Gastroesophageal sphincter (tissue), 3 donors: ENCODE measurements at regions not wholly inside any gene's neighbourhood (a gene's known extent, or its start where the extent isn't known, plus 50 kb on each side); places are given as distances from the start of the nearest gene placed in this dataset.

Experiments used
- EP300 ChIP-seq: sonication (generic); formaldehyde crosslinking; IDR thresholded peaks from one replicate; pipeline ENCODE4 v1.6.1; 2017; ENCODE audit warnings: antibody characterized with exemption, mild to moderate bottlenecking
- TF ChIP-seq, protein P1 (sequence below), 4 experiments: fragments of 200-600 bp in 2 of 4; fragments of 450-650 bp in 2 of 4; sonication (generic) in 1 of 4; IDR thresholded peaks; one replicate each; pipeline ENCODE4 v1.5.1; 2017 to 2019; ENCODE audit warnings: antibody characterized with exemption in 4 of 4, mild to moderate bottlenecking in 2 of 4, moderate library complexity in 2 of 4

DNA sequence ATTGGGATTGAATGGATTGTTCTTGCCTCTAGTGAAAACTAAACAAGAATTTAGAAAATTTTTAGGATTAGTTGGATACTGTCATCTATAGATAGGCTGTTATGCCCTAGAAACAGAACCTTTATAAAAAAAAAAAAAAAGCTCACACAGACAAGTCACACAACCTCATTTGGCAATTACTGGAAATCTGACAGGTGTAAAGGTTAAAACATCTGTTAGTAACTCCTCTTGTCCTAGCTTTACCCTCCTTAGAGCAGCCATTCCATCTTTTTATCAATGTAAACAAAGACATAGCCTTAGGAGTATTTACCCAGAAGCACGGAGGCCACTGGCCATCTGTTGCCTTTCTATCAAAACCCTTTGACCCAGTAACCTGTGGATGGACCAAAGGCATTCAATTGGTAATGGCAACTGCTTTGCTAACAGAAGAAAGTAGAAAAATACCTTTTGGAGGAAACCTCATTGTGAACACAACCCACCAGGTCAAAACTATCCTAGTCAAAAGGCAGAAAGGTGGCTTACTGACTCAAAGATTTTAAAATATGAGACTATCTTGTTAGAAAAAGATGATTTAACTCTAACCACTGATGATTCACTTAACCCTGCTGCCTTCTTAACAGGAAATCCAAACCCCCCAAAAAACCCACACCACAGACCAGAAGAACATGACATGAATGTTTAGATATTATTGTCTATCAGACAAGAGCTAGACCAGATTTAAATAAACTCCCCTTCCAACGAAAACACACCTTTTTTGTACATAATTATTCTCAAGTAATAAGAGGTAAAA, 357.2 kb upstream of the HSFY2 start:
- no peak for TF ChIP-seq EP300
- TF ChIP-seq, protein P1, sequence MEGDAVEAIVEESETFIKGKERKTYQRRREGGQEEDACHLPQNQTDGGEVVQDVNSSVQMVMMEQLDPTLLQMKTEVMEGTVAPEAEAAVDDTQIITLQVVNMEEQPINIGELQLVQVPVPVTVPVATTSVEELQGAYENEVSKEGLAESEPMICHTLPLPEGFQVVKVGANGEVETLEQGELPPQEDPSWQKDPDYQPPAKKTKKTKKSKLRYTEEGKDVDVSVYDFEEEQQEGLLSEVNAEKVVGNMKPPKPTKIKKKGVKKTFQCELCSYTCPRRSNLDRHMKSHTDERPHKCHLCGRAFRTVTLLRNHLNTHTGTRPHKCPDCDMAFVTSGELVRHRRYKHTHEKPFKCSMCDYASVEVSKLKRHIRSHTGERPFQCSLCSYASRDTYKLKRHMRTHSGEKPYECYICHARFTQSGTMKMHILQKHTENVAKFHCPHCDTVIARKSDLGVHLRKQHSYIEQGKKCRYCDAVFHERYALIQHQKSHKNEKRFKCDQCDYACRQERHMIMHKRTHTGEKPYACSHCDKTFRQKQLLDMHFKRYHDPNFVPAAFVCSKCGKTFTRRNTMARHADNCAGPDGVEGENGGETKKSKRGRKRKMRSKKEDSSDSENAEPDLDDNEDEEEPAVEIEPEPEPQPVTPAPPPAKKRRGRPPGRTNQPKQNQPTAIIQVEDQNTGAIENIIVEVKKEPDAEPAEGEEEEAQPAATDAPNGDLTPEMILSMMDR (IDR thresholded peaks at IDR 0.05): no peak
